Fibroblast of villous mesenchyme (primary cell): ENCODE measurements at regions not wholly inside any gene's neighbourhood (a gene's known extent, or its start where the extent isn't known, plus 50 kb on each side); places are given as distances from the start of the nearest gene placed in this dataset.

Experiments
- DNase-seq: peaks from one replicate; pipeline ENCODE4 v3.0.0-alpha.2; 2010; ENCODE audit warnings: low read depth
- H3K4me3 ChIP-seq: 2 replicates; pipeline ENCODE4 v1.5.1; 2011; ENCODE audit warnings: low read depth, mild to moderate bottlenecking, low read length
- TF ChIP-seq, protein P1 (sequence below): IDR thresholded peaks from 2 replicates; pipeline ENCODE4 v1.5.1; 2012; ENCODE audit warnings: low read depth, mild to moderate bottlenecking, low read length; ENCODE audit not compliant: insufficient read depth

DNA sequence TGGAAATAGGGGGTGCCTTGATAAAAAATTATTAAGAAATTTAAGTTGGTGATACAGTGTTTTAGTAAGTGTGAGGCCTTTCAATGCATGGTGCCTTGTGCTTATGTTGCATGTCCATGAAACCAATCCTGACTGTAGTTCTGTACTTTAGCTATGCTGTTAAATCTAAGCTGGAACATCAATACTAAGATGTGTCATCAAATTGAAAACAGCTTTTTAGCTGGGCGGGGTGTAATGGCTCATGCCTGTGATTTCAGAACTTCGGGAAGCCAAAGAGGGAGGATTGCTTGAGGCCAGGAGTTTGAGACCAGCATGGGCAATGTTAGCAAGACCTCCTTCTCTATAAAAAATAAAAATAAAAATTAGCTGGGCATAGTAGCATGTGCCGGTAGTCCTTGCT, 930.3 kb upstream of the PCDH9 start:
- H3K4me3 ChIP-seq: no peak overlapping the region
- DNase-seq: no peak
- TF ChIP-seq, protein P1, sequence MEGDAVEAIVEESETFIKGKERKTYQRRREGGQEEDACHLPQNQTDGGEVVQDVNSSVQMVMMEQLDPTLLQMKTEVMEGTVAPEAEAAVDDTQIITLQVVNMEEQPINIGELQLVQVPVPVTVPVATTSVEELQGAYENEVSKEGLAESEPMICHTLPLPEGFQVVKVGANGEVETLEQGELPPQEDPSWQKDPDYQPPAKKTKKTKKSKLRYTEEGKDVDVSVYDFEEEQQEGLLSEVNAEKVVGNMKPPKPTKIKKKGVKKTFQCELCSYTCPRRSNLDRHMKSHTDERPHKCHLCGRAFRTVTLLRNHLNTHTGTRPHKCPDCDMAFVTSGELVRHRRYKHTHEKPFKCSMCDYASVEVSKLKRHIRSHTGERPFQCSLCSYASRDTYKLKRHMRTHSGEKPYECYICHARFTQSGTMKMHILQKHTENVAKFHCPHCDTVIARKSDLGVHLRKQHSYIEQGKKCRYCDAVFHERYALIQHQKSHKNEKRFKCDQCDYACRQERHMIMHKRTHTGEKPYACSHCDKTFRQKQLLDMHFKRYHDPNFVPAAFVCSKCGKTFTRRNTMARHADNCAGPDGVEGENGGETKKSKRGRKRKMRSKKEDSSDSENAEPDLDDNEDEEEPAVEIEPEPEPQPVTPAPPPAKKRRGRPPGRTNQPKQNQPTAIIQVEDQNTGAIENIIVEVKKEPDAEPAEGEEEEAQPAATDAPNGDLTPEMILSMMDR: no peak

DNA sequence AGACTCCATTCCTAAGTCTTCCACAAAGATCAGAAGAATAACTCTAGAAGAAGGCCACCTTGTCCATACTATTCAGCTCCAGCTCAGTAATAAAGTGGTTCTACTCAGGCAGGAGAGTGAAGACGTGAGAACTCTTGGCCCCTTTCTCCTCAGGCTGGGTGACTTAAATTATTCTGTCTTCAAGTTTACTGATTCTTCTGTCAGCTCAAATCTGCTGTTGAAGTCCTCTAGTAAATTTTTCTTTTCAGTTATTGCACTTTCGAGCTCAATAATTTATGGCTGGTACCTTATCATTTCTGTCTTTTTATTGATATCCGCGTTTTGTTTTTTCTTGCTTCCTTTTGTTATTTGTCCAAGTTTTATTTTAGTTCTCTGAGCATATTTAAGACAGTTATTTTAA, 922.3 kb upstream of the PCDH9 start:
- no peak for DNase-seq
- TF ChIP-seq, protein P1: no peak

DNA sequence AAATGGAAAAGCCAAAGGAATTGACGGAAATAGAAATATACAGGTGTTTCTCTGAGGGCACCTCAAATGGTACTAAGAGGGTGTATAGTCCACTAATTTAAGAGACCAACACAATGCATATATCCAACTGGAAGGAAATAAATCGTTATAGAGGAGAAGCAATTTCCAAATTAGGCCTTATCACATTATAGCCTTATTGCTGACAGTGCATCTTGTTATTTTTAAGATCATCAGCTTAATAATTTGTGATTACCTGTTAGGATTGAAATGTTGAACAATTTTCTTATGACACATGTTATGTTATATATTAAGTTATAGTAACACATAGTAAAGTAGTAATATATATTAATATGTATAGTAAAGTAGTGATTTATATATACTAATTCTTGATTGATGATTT, 915.7 kb upstream of the PCDH9 start:
- H3K4me3 ChIP-seq: no peak overlapping the region
- TF ChIP-seq, protein P1: no peak
- no peak for DNase-seq

More for the DNA sequence above, 922.3 kb upstream of the PCDH9 start:
- no peak overlapping the region for H3K4me3 ChIP-seq

DNA sequence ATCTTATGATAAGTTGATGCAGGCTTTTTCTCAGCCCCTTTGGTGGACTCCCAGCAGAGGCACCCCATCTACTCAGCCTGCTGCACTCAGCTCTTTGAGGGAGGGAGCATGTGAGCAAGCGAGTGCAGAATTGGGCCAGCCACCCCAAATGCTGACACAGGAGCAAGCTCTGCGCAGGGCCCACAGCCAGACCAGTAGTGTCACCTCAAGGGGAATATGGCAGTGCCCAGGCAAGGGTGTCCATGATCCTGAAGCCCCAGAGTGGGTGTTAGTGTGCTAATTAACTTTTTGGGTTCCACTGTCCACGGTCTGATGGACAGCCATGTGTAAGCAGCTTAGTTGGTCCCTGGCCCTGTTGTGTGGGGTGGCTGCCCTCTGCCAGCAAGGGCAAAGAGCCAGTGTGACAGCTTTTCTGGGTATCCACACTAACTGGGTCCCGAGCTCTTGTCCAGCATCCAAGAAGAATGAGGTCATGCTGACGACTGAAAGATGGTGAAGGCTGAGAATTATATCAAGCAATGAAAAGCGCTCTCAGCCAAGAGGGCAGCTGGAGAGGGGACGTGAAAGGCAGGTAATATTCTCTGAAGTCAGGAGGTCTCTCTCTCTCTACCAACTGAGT, 898.3 kb upstream of the PCDH9 start:
- no peak overlapping the region for H3K4me3 ChIP-seq
- DNase-seq: no peak
- TF ChIP-seq, protein P1: no peak

DNA sequence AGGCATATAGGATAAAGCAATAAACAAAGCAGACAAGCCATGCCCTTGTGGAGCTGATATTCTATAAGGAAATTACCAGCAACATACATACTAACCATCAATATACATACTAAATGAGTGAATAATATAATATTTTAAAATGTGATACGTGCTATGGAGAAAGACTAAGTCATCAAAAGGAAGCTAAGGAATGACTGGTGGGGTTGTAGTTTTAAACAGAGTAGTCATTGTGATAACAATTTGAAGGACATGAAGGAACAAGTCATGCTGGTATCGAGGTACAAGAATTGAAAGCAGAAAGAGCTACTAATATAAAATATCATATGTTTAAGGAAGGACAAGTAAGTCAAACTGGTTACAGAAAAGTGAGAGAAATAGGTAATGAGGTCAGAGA, 894.9 kb upstream of the PCDH9 start:
- DNase-seq: no peak
- H3K4me3 ChIP-seq: no peak overlapping the region
- TF ChIP-seq, protein P1: no peak

DNA sequence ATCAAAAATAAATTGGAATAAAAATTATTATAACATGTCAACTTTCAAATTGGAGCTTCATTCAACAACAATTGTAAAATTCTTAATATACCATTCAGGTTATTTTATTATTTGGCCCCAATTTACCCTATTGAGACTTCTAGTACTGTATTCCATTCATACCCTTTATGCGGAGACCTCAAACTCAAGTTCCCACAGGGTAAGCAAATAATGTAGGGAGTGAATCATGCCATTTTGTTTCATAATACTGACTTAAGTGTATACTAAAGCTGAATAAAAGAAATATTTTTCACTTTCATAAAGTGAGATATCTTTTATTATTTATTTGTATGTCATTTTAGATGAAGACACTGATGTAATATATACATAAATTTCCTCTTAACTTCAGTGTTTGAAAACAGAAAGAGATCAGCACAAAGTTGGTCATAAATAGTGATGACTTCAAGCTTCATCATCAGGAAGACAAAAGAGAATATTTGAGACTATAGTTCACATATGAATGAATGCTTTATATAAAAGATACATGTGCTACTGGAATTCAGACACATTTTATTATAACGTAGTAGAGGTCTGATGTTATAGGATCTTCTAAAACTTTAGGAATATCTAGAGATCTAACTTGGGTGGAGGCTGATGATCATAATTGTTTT, 894.4 kb upstream of the PCDH9 start:
- TF ChIP-seq, protein P1: no peak
- no peak for DNase-seq
- H3K4me3 ChIP-seq: no peak overlapping the region
